K562 (cell line): ENCODE measurements at regions not wholly inside any gene's neighbourhood (a gene's known extent, or its start where the extent isn't known, plus 50 kb on each side); places are given as distances from the start of the nearest gene placed in this dataset.

Experiments
- ATAC-seq: fragments of 200-7000 bp; cut with Tn5 transposase; 3 replicates; pipeline ENCODE4 v1.9.1; 2020; ENCODE audit warnings: moderate library complexity
- BruUV-seq: library from RNA; stranded (reverse); fragments of 400-500 nt; replicated peaks from 2 replicates; lab custom pipeline; 2021; lab: Mats Ljungman, UMichigan
- CTCF ChIA-PET: fragments of 300-600 bp; formaldehyde crosslinking; extraction: SDS; loops from one replicate; lab custom pipeline; 2021; ENCODE audit warnings: low intra/inter-chr PET ratio; lab: Yijun Ruan, JAX
- POLR2A ChIA-PET: fragments of 300-600, 350-650 bp; sonication (Branson Sonifier 250); formaldehyde crosslinking; extraction: SDS; loops from one replicate; lab custom pipeline; 2021; ENCODE audit warnings: antibody characterized with exemption, inconsistent platforms; lab: Yijun Ruan, JAX
- DNase-seq, 4 experiments: peaks; one replicate each; pipeline versions ENCODE4 v3.0.0 to v3.0.0-alpha.2; 2011 to 2018; ENCODE audit warnings: low spot score in 3 of 4, mixed read lengths in 3 of 4; ENCODE audit errors: extremely low read depth in 1 of 4
- FAIRE-seq: peaks from 2 replicates; lab custom pipeline; 2011; peaks lifted over from hg19 to GRCh38; lab: Jason Lieb, UNC
- H2AFZ ChIP-seq: 2 replicates; pipeline ENCODE4 v1.6.0; 2011; ENCODE audit warnings: low read depth, low read length, control low read depth, inconsistent platforms
- H3K27ac ChIP-seq: fragments of 200-600 bp; 3 replicates; pipeline ENCODE4 v1.8.0; 2011; ENCODE audit warnings: low read depth, mild to moderate bottlenecking, control low read depth, inconsistent platforms, low read length, moderate library complexity, mixed read lengths; ENCODE audit errors: extremely low read depth
- H3K27me3 ChIP-seq, 2 experiments: fragments of 300-600 bp in 1 of 2; 2 replicates in 1 of 2; 3 replicates in 1 of 2; pipeline versions ENCODE4 v1.6.0 to v1.8.0; 2011; ENCODE audit warnings: inconsistent platforms in 2 of 2, low read length in 2 of 2, mild to moderate bottlenecking in 1 of 2, mixed read lengths in 1 of 2, moderate library complexity in 1 of 2; ENCODE audit not compliant: control insufficient read depth in 2 of 2, insufficient read depth in 2 of 2
- H3K36me3 ChIP-seq: fragments of 300-600 bp; 3 replicates; pipeline ENCODE4 v1.8.0; 2011; ENCODE audit warnings: mild to moderate bottlenecking, low read length, inconsistent platforms; ENCODE audit not compliant: control insufficient read depth, insufficient read depth
- H3K4me1 ChIP-seq, 2 experiments: fragments of 200-600 bp in 1 of 2; replicated peaks in 1 of 2; 2 replicates in 1 of 2; 3 replicates in 1 of 2; pipeline versions ENCODE4 v1.5.1 to v1.8.0; 2011; ENCODE audit warnings: inconsistent platforms in 2 of 2, low read length in 2 of 2, mild to moderate bottlenecking in 1 of 2, mixed read lengths in 1 of 2, moderate library complexity in 1 of 2; ENCODE audit not compliant: control insufficient read depth in 2 of 2, insufficient read depth in 2 of 2
- H3K4me2 ChIP-seq: 2 replicates; pipeline ENCODE4 v1.6.1; 2011; ENCODE audit warnings: low read length, control low read depth, inconsistent platforms, mixed read lengths; ENCODE audit not compliant: insufficient read depth
- H3K4me3 ChIP-seq: fragments of 200-600 bp; sonication (generic), shearing (Covaris generic); 2 replicates; pipeline ENCODE4 v1.5.1; 2016; ENCODE audit warnings: control low read depth, inconsistent platforms
- H3K79me2 ChIP-seq: fragments of 200-600 bp; 3 replicates; pipeline ENCODE4 v1.8.0; 2011; ENCODE audit warnings: low read length, inconsistent platforms; ENCODE audit not compliant: control insufficient read depth, insufficient read depth
- H3K9ac ChIP-seq, 2 experiments: 2 replicates each; pipeline versions ENCODE4 v1.6.0 to v1.6.1; 2011; ENCODE audit warnings: low read depth in 2 of 2, low read length in 2 of 2, control low read depth in 1 of 2, inconsistent platforms in 1 of 2, mild to moderate bottlenecking in 1 of 2, mixed read lengths in 1 of 2; ENCODE audit not compliant: insufficient read depth in 1 of 2
- H3K9me1 ChIP-seq: one replicate; pipeline ENCODE4 v1.6.0; 2011; ENCODE audit warnings: inconsistent platforms, mild to moderate bottlenecking, low read length, moderate library complexity; ENCODE audit not compliant: control insufficient read depth, insufficient read depth
- H3K9me3 ChIP-seq: replicated peaks from 2 replicates; pipeline ENCODE4 v1.5.1; 2011; ENCODE audit warnings: low read depth, low read length, inconsistent platforms; ENCODE audit not compliant: control insufficient read depth, insufficient read depth
- H4K20me1 ChIP-seq: replicated peaks from 2 replicates; pipeline ENCODE4 v1.6.1; 2011; ENCODE audit warnings: low read length, inconsistent platforms, mixed read lengths; ENCODE audit not compliant: control insufficient read depth, insufficient read depth
- CC2D1A ChIP-seq: fragments of 450-650 bp; IDR thresholded peaks from 2 replicates; pipeline ENCODE4 v1.6.1; 2017; ENCODE audit warnings: mild to moderate bottlenecking
- CREB3L1 ChIP-seq: fragments of 450-650 bp; IDR thresholded peaks from 2 replicates; pipeline ENCODE4 v1.6.1; 2014; ENCODE audit warnings: low read depth, mild to moderate bottlenecking, moderate library complexity, borderline replicate concordance
- CREB5 ChIP-seq: fragments of 250-450 bp; sonication (Bioruptor Pico); IDR thresholded peaks from 2 replicates; pipeline ENCODE4 v1.5.0; 2020; ENCODE audit warnings: mild to moderate bottlenecking
- GABPB1 ChIP-seq: sonication (generic); formaldehyde crosslinking; IDR thresholded peaks from 2 replicates; pipeline ENCODE4 v1.8.0; 2022; ENCODE audit warnings: mild to moderate bottlenecking, missing genetic modification reagents
- LCOR ChIP-seq: sonication (generic); formaldehyde crosslinking; IDR thresholded peaks from 2 replicates; pipeline ENCODE4 v1.8.0; 2022; ENCODE audit warnings: mild to moderate bottlenecking, missing genetic modification reagents
- PREB ChIP-seq: sonication (generic); formaldehyde crosslinking; IDR thresholded peaks from 2 replicates; pipeline ENCODE4 v1.8.1; 2023; ENCODE audit warnings: mild to moderate bottlenecking, missing genetic modification reagents
- RAD21 ChIP-seq, 2 experiments: fragments of 250-450 bp in 1 of 2; fragments of 450-650 bp in 1 of 2; sonication (Bioruptor Pico) in 1 of 2; formaldehyde crosslinking in 1 of 2; IDR thresholded peaks in 1 of 2; conservative IDR thresholded peaks in 1 of 2; 2 replicates each; pipeline versions ENCODE4 v1.4.0 to v1.8.0; 2020 to 2022; ENCODE audit warnings: mild to moderate bottlenecking in 2 of 2, moderate library complexity in 1 of 2
- SMARCC2 ChIP-seq: fragments of 450-650 bp; IDR thresholded peaks from 2 replicates; pipeline ENCODE4 v1.6.1; 2017; ENCODE audit warnings: antibody characterized with exemption, moderate library complexity, mild to moderate bottlenecking, low read depth
- SP2 ChIP-seq: IDR thresholded peaks from 2 replicates; pipeline ENCODE4 v1.6.1; 2011; ENCODE audit warnings: mild to moderate bottlenecking, low read depth, low read length, moderate library complexity; ENCODE audit not compliant: poor library complexity, severe bottlenecking; ENCODE audit errors: extremely low read depth
- STAT5B ChIP-seq: fragments of 250-450 bp; sonication (Bioruptor Pico); IDR thresholded peaks from 2 replicates; pipeline ENCODE4 v1.8.0; 2021; ENCODE audit warnings: mild to moderate bottlenecking, inconsistent platforms
- THRA ChIP-seq: fragments of 450-650 bp; IDR thresholded peaks from 2 replicates; pipeline ENCODE4 v1.6.1; 2017; ENCODE audit warnings: mild to moderate bottlenecking, moderate library complexity
- XRCC3 ChIP-seq: fragments of 450-650 bp; IDR thresholded peaks from 2 replicates; pipeline ENCODE4 v1.6.1; 2017; ENCODE audit warnings: mild to moderate bottlenecking, moderate library complexity
- ZBTB12 ChIP-seq: fragments of 250-450 bp; sonication (Bioruptor Pico); IDR thresholded peaks from 2 replicates; pipeline ENCODE4 v1.4.0; 2020
- ZKSCAN3 ChIP-seq: fragments of 250-450 bp; sonication (Bioruptor Pico); IDR thresholded peaks from 2 replicates; pipeline ENCODE4 v1.4.0; 2020
- ZNF124 ChIP-seq: sonication (generic); formaldehyde crosslinking; IDR thresholded peaks from 2 replicates; pipeline ENCODE4 v1.8.1; 2022; ENCODE audit warnings: missing genetic modification reagents
- ZNF780A ChIP-seq: fragments of 250-450 bp; sonication (Bioruptor Pico); IDR thresholded peaks from 2 replicates; pipeline ENCODE4 v1.5.0; 2021; ENCODE audit warnings: mild to moderate bottlenecking
- WGBS: fragments of 100-300 bp; shearing (Covaris generic); methylation state at CpG from one replicate; pipeline ENCODE4 v1.1.6; 2016; ENCODE audit warnings: low coverage, mixed read lengths; ENCODE audit not compliant: insufficient coverage; ENCODE audit errors: missing lambda C conversion rate; 5-methylcytosine and 5-hydroxymethylcytosine counted together
- in situ Hi-C: fragments of 300-500 bp; cut with MboI; formaldehyde crosslinking; loops from 4 replicates; pipeline ENCODE4 v1.15.0; 2018; ENCODE audit warnings: inconsistent platforms, mixed read lengths
- intact Hi-C: fragments of 100-400 bp; cut with micrococcal nuclease; formaldehyde crosslinking; loops from 2 replicates; pipeline ENCODE4 v1.14.2; 2022

GRCh38 chr11:95706974-95707387, 82.6 kb downstream of the FAM76B start:
- Histone ChIP-seq H3K4me2 (peak overlapping the region; percentile 64), H3K9me1 (no peaks in the 10 kb centered on the region), H3K27ac (peak overlapping the region; percentile 13; the same call in 1 of the 3 replicates), H3K79me2 (no peaks in the 10 kb centered on the region), H3K9me3 (no peaks in the 10 kb centered on the region), H2AFZ (peak overlapping the region; percentile 71), H3K27me3 (no peaks in the 10 kb centered on the region), H3K36me3 (no peaks in the 10 kb centered on the region), H3K4me3 (no peak overlapping the region), H3K4me1 (peaks cover 4 to 47% of the 10 kb centered on the region in 2 experiments; a peak in 2 of 5 replicates), H3K9ac (peak overlapping the region; percentile 29 to 49; a peak in 2 of 4 replicates), H4K20me1 (no peaks in the 10 kb centered on the region)
- BruUV-seq: no TSS peak
- CTCF ChIA-PET: no interaction called here
- in situ Hi-C loops (loop anchor here (5.0 kb wide), 2 partner anchors 45 to 545 kb away; no protein-coding TSS in a partner anchor), intact Hi-C loops (loop anchor here (5.0 to 10.0 kb wide), 4 partner anchors 112 to 485 kb away; no protein-coding TSS in a partner anchor)
- DNase-seq: peak; percentile 43 to 79 (median 57)
- FAIRE-seq: peak; percentile 85
- POLR2A ChIA-PET: interaction anchor here (0.5 to 1.3 kb wide), 2 partner anchors 18 to 349 kb away, joined by 3 to 4 read pairs; no protein-coding TSS in a partner anchor
- peak; percentile 78 for ATAC-seq
- WGBS: 9% methylated on average over 7 of the region's 7 CpGs
- TF ChIP-seq CREB5 (CRISPR knock-in tag) (no peak), ZNF124 (no peak), CREB3L1 (no peak), XRCC3 (no peak), PREB (no peak), RAD21 (CRISPR knock-in tag; conservative IDR thresholded peaks at IDR 0.05 in 1 of 2, IDR thresholded peaks at IDR 0.05 in 1 of 2) (no peak; a peak in 1 of 4 replicates), GABPB1 (no peak), ZNF780A (no peak), CC2D1A (no peak), ZBTB12 (CRISPR knock-in tag) (no peak), SMARCC2 (peak; percentile 80; the same call in 1 of the 2 replicates), THRA (no peak), SP2 (no peak), STAT5B (no peak), ZKSCAN3 (CRISPR knock-in tag) (no peak), LCOR (CRISPR knock-in tag) (no peak)
